Keratinocyte (primary cell): ENCODE measurements at regions not wholly inside any gene's neighbourhood (a gene's known extent, or its start where the extent isn't known, plus 50 kb on each side); places are given as distances from the start of the nearest gene placed in this dataset.

ENCODE experiments used
- DNase-seq: peaks from one replicate; pipeline ENCODE4 v3.0.0-alpha.2; 2011; ENCODE audit warnings: low read depth, missing footprints, low spot score
- FAIRE-seq: peaks from 2 replicates; lab custom pipeline; 2011; peaks lifted over from hg19 to GRCh38; lab: Jason Lieb, UNC
- H2AFZ ChIP-seq: 2 replicates; pipeline ENCODE4 v1.6.0; 2012; ENCODE audit warnings: low read length, control low read depth, inconsistent platforms; ENCODE audit not compliant: control insufficient read depth
- H3K27ac ChIP-seq: 2 replicates; pipeline ENCODE4 v1.5.1; 2011; ENCODE audit warnings: low read length; ENCODE audit not compliant: control insufficient read depth, insufficient read depth
- H3K27me3 ChIP-seq: 3 replicates; pipeline ENCODE4 v1.6.0; 2011; ENCODE audit warnings: low read length; ENCODE audit not compliant: control insufficient read depth, insufficient read depth; ENCODE audit errors: extremely low read depth
- H3K36me3 ChIP-seq, 2 experiments: 2 replicates in 1 of 2; 3 replicates in 1 of 2; pipeline ENCODE4 v1.5.1; 2011; ENCODE audit warnings: low read length in 2 of 2, mild to moderate bottlenecking in 1 of 2; ENCODE audit not compliant: control insufficient read depth in 2 of 2, insufficient read depth in 2 of 2; ENCODE audit errors: extremely low read depth in 1 of 2
- H3K4me1 ChIP-seq: 3 replicates; pipeline ENCODE4 v1.5.1; 2011; ENCODE audit warnings: low read length; ENCODE audit not compliant: control insufficient read depth, insufficient read depth; ENCODE audit errors: extremely low read depth
- H3K4me2 ChIP-seq: 3 replicates; pipeline ENCODE4 v1.6.0; 2011; ENCODE audit warnings: low read depth, low read length; ENCODE audit not compliant: control insufficient read depth, insufficient read depth; ENCODE audit errors: extremely low read depth
- H3K4me3 ChIP-seq, 3 experiments: fragments of 200-600 bp in 1 of 3; sonication (generic) in 1 of 3; 2 replicates in 2 of 3; 3 replicates in 1 of 3; pipeline ENCODE4 v1.5.1; 2011 to 2016; ENCODE audit warnings: low read length in 3 of 3, mild to moderate bottlenecking in 3 of 3, control low read depth in 2 of 3, inconsistent platforms in 1 of 3, low read depth in 1 of 3, mixed read lengths in 1 of 3, mixed run types in 1 of 3, moderate library complexity in 1 of 3; ENCODE audit not compliant: control insufficient read depth in 2 of 3, insufficient read depth in 2 of 3; ENCODE audit errors: extremely low read depth in 1 of 3
- H3K79me2 ChIP-seq: 2 replicates; pipeline ENCODE4 v1.6.0; 2012; ENCODE audit warnings: low read length; ENCODE audit not compliant: control insufficient read depth, insufficient read depth
- H3K9ac ChIP-seq: 3 replicates; pipeline ENCODE4 v1.6.0; 2011; ENCODE audit warnings: low read length; ENCODE audit not compliant: control insufficient read depth, insufficient read depth; ENCODE audit errors: extremely low read depth
- H3K9me1 ChIP-seq: 3 replicates; pipeline ENCODE4 v1.6.0; 2011; ENCODE audit warnings: low read length; ENCODE audit not compliant: control insufficient read depth, insufficient read depth; ENCODE audit errors: extremely low read depth
- H3K9me3 ChIP-seq: 2 replicates; pipeline ENCODE4 v1.5.1; 2012; ENCODE audit warnings: low read depth, low read length; ENCODE audit not compliant: control insufficient read depth
- H4K20me1 ChIP-seq: 3 replicates; pipeline ENCODE4 v1.6.0; 2011; ENCODE audit warnings: low read length; ENCODE audit not compliant: control insufficient read depth, insufficient read depth; ENCODE audit errors: extremely low read depth
- CTCF ChIP-seq, 3 experiments: IDR thresholded peaks in 1 of 3; conservative IDR thresholded peaks in 1 of 3; optimal IDR thresholded peaks in 1 of 3; 2 replicates in 2 of 3; 3 replicates in 1 of 3; pipeline versions ENCODE3 to v1.5.1; 2011; ENCODE audit warnings: low read length in 3 of 3, mild to moderate bottlenecking in 3 of 3, moderate library complexity in 2 of 3, control low read depth in 1 of 3, inconsistent platforms in 1 of 3; ENCODE audit not compliant: insufficient read depth in 2 of 3; ENCODE audit errors: extremely low read depth in 1 of 3
- EZH2 ChIP-seq: IDR thresholded peaks from one replicate; pipeline ENCODE4 v1.6.1; 2012; ENCODE audit warnings: inconsistent platforms, mild to moderate bottlenecking, low read length, moderate library complexity
- dilution Hi-C: fragments of 300-500 bp; cut with MboI; formaldehyde crosslinking; loops from one replicate; pipeline ENCODE4 v1.7.0; 2020; ENCODE audit warnings: low sequenced_read_pairs; ENCODE audit not compliant: extremely low pct_ligation_motif_present

GRCh38 chrX:10926404-10926803 is 184.7 kb upstream of the HCCS start:
- Histone ChIP-seq H3K9me3 (no peaks in the 10 kb centered on the region), H3K36me3 (no peaks in the 10 kb centered on the region), H3K9ac (no peak overlapping the region), H2AFZ (no peak overlapping the region), H3K9me1 (no peaks in the 10 kb centered on the region), H4K20me1 (no peaks in the 10 kb centered on the region), H3K4me2 (no peak overlapping the region), H3K4me1 (peaks cover 8% of the 10 kb centered on the region), H3K79me2 (no peaks in the 10 kb centered on the region), H3K27me3 (no peaks in the 10 kb centered on the region), H3K27ac (no peak overlapping the region), H3K4me3 (no peak overlapping the region)
- TF ChIP-seq EZH2 (no peak), CTCF (optimal IDR thresholded peaks at IDR 0.05 in 1 of 3, IDR thresholded peaks at IDR 0.05 in 1 of 3, conservative IDR thresholded peaks at IDR 0.05 in 1 of 3; ENCODE audit: extremely low read depth in 1 of 3, insufficient read depth in 2 of 3, low read length in 3 of 3) (no peak)
- DNase-seq (no peak), FAIRE-seq (no peak)
- dilution Hi-C loops: no loop called here

- no peak overlapping the region for H3K27ac ChIP-seq
- dilution Hi-C loops: no loop called here
- H3K79me2 ChIP-seq: no peaks in the 10 kb centered on the region
- no peaks in the 10 kb centered on the region for H3K9me3 ChIP-seq
- no peak overlapping the region for H3K4me3 ChIP-seq
- peaks cover 5% of the 10 kb centered on the region for H3K4me1 ChIP-seq
- DNase-seq: no peak
- no peaks in the 10 kb centered on the region for H4K20me1 ChIP-seq
- no peaks in the 10 kb centered on the region for H3K36me3 ChIP-seq
- H3K4me2 ChIP-seq: no peak overlapping the region
- H3K27me3 ChIP-seq: no peaks in the 10 kb centered on the region
- no peak for TF ChIP-seq EZH2
- no peak for TF ChIP-seq CTCF (optimal IDR thresholded peaks at IDR 0.05 in 1 of 3, IDR thresholded peaks at IDR 0.05 in 1 of 3, conservative IDR thresholded peaks at IDR 0.05 in 1 of 3; ENCODE audit: extremely low read depth in 1 of 3, insufficient read depth in 2 of 3, low read length in 3 of 3)
- FAIRE-seq: no peak
- no peak overlapping the region for H3K9ac ChIP-seq
- H2AFZ ChIP-seq: no peak overlapping the region
- H3K9me1 ChIP-seq: no peaks in the 10 kb centered on the region
Measured at GRCh38 chrX:10926891-10927290, 184.2 kb upstream of the HCCS start.
